Renal pelvis (tissue), 1 donor: ENCODE measurements at regions not wholly inside any gene's neighbourhood (a gene's known extent, or its start where the extent isn't known, plus 50 kb on each side); places are given as distances from the start of the nearest gene placed in this dataset.
"Not testable (repeated sequence)": the region's sequence is repeated elsewhere in the genome, so short reads cannot be mapped to it uniquely, and the experiment has no call there.

Experiments
- DNase-seq: peaks from one replicate; pipeline ENCODE4 v3.0.0-alpha.2; 2013

DNA sequence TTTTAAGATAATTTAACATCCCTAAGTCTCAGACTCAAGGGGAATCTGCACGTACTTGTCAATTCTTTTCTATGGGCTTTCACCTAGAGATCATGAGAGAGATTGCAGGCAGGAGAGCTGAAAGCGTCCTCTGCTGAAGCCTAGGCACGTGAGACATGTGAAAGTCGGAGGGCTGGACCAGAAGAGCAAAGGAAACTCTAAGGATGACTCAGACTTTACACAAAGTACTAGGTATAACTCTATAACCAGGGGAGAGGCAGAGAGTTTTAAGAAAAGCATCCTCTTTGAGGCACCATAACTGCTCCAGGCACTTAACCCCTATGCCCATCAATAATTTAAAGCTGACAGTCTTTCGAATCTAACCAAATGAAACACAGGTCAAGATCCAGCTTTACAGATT is 436.6 kb downstream of the VGLL3 start:
- no peak for DNase-seq

DNA sequence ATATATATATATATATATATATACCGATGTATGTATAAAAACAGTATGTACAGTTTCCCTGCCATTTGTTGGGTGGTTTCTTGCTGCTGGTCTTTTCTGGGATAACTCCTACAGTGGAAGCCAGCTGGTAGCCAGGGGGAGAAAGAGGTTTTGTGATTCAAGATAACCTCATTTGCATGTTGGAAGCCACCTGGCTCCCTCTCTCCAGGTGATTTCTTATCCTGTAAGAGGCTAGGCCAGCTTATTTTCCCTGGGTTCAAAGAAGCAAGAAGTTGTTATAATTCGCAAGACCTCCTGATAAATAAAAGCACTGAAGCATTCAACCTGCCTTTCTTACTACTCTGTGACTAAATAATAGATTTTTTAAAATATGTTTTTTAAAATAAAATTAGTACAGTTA is 443.3 kb downstream of the VGLL3 start:
- no peak for DNase-seq

- no peak for DNase-seq
Measured at GRCh38 chr3:86537171-86537570, 453.8 kb downstream of the VGLL3 start.

DNA sequence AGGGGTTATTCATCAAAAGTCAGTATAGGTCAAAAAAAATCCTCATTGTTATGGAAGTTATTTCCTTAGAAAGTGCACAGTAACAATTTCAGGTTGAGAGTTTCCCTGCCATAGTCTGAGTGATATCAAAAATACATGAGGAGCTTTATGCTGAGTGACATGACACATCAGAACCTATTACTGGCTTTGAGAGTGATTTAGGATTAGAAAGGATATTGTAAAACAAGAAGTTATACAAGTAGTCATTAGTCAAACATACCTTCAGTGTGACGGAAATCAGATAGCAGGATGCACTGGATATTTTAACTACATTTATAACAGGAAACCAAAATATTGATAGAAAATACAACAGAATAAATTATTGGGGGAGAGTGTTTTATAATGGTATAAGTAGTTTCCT is 471.1 kb downstream of the VGLL3 start:
- no peak for DNase-seq

DNA sequence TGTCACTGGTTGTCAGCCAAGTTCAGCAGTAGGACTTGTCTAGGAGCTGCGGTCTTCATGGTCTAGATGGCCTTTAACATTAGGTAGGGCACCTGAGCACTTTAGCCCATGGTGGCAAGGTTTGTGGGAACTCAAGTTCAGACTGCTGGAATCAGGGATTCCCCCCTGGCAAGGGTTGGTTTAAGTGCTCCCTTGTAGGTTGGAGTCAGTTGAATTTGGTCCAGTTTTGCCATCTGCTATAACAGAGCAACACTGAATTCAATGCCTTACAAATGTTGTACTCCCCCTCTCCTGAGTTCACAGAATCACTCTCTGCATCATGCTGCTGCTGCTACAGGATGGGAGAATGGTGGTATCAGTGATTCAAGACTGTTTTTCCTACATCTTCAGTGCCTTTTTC is 509.3 kb downstream of the VGLL3 start:
- DNase-seq: no peak

GRCh38 chr3:86481031-86481430 is 509.9 kb downstream of the VGLL3 start:
- DNase-seq: no peak

DNA sequence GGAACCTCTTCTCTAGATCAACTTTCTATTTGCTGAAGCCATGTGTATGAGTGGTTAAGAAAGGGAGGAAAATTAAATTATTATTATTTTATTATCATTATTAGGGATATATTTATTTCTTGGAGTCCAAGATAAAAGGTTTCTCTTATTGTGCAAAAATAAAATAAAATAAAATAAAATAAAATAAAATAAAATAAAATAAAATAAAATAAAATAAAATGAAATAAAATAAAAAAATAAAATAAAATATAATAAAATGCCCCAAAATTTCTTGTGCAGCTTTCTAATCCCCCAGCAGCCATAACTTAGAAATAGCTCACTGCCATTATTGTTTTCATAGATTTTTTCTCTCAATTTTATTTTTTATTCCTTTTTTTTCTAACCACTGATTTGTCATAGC is 526.8 kb downstream of the VGLL3 start:
- no peak for DNase-seq

DNA sequence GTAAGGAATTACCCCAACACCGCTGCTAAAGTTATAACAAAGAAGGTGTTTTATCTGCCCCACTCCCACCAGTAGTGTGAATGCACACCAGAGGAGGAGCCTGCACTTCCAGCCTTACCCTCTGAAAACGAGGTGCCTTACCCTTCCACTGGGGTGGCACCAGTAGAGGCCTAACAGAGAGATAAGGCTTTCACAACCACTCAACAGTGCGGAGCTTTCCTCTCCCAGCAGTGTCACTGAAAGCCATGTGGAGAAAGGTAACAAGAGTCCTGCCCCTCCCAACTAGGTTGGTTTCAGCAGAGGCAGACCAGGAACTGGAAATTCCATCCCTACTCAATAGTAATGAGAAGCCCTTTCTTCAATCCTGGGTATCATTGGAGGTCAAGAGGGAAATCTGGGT is 539.2 kb downstream of the VGLL3 start:
- no peak for DNase-seq

GRCh38 chr3:86438544-86438943 is 552.4 kb downstream of the VGLL3 start:
- no peak for DNase-seq

- DNase-seq: no peak
Measured at GRCh38 chr3:86427343-86427742, 563.6 kb downstream of the VGLL3 start.

DNA sequence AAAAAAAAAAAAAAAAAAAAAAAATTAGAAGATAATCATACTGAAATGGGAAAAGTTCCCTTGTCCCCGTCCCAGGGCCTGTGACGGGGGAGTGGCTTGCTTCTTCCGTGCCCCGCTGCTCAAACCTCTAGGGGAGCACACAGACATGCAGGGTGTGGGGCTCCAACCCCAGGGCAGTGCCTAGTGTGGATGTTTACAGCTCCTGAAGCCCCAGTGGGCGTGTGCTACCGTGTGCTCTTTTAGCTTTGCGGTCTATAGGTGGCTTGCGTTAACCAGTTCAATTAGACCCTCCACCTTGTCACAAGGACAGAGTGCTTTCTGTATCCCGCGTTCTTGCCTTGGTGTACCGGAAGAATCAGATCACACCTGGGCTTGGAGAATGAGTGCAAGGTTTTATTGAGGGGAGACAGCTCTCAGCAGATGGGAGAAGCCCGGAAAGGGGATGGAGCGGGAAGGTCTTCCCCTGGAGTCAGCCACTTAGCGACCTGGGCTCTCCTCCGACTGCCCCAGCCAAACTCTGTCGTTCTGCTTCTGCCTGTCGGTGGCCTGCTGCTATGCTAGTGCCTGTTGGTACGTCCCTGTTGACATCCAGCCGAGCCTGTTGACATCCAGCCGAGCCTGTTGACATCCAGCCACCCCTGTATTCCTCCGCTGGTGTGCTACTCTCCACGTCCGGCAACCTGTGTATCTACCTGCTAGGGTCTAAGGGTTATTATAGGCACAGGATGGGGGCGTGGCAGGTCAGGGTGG is 569.8 kb downstream of the VGLL3 start:
- no peak for DNase-seq

- no peak for DNase-seq
Measured at GRCh38 chr3:86418861-86419260, 572.1 kb downstream of the VGLL3 start.

DNA sequence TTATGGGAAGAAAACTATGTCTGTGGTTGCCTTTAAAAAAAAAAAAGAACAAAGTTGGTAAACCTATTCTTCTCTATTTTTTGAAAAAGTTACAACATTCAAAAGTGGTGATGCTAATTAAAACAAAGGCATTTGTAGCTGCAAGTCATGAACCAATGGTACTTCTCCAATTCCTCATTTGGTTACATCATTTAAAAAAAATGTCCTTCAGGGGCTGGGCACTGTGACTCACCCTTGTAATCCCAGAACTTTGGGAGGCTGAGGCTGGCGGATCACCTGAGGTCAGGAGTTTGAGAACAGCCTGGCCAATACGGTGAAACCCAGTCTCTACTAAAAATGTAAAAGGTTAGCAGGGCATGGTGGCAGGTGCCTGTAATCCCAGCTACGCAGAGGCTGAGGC is 574.6 kb downstream of the VGLL3 start:
- no peak for DNase-seq

GRCh38 chr3:86413645-86414044 is 577.3 kb downstream of the VGLL3 start:
- DNase-seq: no peak

DNA sequence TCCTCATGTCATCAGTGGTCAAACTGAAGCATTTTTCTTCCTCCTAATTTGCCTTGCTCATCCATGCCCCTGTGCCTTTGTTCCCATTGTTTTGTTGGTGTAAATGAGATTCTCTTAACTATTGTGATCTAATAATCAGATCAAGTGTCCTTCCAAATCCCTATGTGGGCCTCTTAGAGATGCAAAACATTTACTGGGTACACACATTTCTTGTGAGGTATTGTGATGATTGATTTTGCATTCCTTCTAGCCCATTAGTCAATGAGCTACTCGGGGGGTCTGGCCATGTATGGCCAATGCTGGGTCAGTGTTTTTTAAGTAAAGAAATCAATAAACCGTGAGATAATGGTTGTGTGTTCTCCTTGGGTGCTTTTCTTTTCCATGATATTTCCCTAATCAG is 580.4 kb downstream of the VGLL3 start:
- DNase-seq: no peak

DNA sequence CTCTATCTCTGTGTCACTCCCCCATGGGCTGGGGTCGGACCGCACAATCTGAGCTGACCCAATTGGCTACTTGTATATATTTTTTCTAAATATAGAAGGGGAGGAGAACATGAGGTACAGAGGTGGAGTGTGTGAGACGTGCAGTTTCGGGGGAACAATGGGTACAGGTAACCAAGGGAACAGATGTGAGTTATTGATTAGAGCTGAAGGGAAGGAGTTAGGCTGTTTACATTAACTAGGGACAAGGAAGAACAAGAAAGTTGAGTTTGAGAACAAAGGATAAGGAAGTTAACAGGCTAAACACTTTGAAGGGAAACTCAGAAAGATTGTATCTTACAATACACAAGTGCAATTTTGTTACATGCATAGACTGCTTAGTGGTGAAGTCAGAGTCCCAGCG is 601.2 kb downstream of the VGLL3 start:
- DNase-seq: not testable (repeated sequence)

DNA sequence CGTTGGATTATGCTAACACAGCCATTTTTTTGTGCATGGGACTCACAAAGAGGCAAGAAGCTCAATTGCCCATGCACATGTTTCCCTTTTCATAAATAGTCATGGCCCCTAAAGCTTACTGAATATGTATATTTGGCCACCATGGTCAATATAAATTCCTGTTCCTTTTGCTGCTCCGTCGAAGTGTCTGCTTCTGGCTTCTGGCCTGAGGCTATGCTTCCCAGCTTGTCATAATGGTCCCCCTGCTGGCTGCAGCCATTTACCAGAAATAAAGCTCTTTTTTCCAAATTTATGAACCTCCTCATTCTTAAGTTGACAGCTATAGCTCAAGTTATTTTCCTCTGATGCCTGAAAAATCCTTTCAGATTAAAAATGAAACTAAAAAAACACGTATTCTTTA is 602.1 kb downstream of the VGLL3 start:
- no peak for DNase-seq

- no peak for DNase-seq
Measured at GRCh38 chr3:86382556-86382955, 608.4 kb downstream of the VGLL3 start.

GRCh38 chr3:86381247-86381646 is 609.7 kb downstream of the VGLL3 start:
- DNase-seq: no peak

GRCh38 chr3:86379280-86379679 is 611.7 kb downstream of the VGLL3 start:
- DNase-seq: no peak

DNA sequence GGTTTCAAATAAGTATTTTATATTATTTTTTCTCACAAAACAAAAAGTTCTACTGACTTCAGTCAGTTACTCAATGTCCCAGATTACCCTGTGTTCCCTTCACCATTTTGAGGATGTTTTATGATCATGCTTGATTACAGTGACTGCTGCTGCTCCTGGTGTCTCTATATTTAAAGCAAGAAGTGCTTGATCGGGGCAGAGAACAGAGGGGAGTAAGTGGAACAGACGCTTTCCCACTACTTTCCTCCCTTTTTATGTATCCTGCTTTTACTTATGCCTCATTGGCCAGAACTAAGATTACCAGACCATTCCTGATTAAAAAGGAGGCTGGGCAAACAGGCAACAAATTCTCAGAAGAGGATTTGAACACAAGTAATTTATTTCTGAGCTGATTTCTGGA is 612.1 kb downstream of the VGLL3 start:
- no peak for DNase-seq

GRCh38 chr3:86335566-86335965 is 655.4 kb downstream of the VGLL3 start:
- not testable (repeated sequence) for DNase-seq

DNA sequence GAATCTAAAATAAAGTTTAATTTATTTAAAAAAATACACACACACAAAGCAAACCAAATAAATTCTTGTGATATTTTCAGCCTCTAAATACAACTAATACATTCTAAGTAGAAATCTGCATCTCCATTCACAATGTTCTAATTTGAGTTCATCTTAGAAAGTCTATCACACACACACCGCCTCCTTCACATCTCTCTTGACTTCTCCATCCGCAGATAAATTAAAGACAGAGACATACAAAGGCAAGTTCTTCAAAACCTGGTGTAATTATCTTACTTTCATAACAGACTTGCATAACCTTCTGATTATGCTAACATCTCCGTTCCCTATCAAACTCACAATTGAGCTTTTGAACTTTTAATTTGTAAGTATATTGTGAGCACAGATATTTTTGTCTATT is 657.3 kb downstream of the VGLL3 start:
- DNase-seq: no peak

DNA sequence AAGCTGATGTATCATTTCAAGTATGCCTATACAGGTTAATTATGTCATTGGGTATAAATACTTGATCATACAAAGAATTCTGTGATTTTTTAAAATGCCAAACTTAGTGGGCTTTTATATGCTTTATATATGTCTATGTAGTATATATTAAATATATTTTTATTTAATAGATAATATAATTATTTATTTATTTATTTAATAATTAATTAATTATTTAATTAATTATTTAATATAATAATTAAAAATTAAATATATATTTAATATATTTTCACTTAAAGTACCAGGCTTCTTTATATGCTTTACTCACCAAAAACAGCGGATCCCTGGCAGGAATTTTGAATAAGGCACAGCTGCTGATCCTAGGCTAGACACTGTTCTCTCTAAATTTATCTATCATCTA is 687.0 kb downstream of the VGLL3 start:
- DNase-seq: no peak
